ENCODE measurements at regions not wholly inside any gene's neighbourhood (a gene's known extent, or its start where the extent isn't known, plus 50 kb on each side); places are given as distances from the start of the nearest gene placed in this dataset.
A peak's percentile ranks its signal among the peaks of the same experiment; 100 is the strongest.

DNA sequence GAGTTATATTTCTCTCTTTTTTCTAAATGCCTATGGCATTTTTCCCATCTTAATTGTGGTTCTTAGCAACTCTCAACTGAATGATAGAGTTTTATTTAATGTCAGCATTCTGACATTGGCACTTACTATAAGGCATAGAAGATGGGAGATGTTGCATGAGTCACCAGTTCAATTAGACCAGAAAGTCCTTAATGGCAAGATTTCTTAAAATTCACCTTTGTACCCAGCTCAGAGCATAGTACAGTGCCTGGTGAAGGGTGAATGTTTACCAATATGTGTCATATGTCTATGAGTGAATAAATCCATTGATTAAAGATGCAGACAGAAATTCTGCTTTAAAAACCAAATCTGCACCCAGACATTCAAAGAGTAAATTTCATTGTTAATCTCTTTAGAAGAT is 526.9 kb downstream of the EFNB2 start:
- intact Hi-C loops (cut with DNase I), result no loop called here
- no peak for DNase-seq

DNA sequence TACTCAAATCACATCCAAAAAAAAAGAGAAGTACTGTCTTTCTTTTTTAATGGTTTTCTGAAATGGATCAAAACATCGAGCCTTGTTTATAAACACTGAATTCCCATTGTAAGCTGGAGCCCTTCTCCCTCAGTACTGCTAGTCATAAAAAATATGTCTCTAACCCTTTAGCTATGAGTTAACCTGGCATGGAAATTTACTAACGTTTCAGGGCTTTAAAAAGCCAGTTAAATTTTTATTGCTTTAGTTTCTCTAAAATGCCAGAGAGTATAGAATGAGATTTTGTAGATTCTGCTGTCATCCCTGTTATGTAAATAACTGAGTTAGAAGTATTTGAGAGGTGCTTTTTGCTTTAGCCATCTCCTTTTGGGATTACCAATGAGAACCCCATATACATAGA is 528.3 kb downstream of the EFNB2 start:
- intact Hi-C loops (cut with DNase I), result no loop called here
- DNase-seq, result no peak

DNA sequence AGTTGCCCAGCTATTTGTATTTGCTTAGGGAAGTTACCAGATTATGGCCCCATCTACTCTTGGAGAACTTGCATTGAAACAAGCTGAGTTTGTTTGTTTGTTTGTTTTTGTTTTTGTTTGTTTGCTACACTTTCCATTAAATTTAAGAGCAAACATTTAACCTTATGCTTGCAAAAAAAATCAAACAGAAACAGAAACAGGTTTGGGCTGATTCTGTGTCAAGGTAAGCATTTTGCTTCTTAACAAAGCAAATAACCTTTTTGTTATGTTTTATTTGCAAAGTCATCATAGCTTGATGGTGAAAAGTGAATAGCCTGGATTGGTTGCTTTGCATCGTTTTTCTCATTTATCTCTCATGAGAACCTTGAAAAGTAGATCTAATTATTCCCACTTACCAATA is 531.8 kb downstream of the EFNB2 start:
- no peak for DNase-seq

DNA sequence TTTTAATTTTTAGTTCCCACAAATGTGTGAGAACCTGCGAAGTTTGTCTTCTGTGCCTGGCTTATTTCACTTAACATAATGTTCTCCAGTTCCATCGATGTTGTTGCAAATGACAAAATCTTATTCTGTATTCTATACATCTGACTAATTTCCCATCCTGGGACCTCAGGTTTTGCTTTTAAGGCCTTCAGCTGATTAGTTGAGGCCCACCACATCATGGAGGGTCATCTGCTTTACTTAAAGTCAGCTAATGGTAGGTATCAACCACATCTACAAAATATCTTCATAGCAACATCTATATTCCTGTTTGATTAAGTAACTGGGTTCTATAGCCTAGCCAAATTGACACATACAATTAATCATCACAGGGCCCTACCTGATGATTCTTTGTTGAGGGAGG is 534.0 kb downstream of the EFNB2 start:
- intact Hi-C loops (cut with DNase I), result no loop called here
- DNase-seq, result no peak

More for the DNA sequence above, 531.8 kb downstream of the EFNB2 start:
- intact Hi-C loops (cut with DNase I), result no loop called here

DNA sequence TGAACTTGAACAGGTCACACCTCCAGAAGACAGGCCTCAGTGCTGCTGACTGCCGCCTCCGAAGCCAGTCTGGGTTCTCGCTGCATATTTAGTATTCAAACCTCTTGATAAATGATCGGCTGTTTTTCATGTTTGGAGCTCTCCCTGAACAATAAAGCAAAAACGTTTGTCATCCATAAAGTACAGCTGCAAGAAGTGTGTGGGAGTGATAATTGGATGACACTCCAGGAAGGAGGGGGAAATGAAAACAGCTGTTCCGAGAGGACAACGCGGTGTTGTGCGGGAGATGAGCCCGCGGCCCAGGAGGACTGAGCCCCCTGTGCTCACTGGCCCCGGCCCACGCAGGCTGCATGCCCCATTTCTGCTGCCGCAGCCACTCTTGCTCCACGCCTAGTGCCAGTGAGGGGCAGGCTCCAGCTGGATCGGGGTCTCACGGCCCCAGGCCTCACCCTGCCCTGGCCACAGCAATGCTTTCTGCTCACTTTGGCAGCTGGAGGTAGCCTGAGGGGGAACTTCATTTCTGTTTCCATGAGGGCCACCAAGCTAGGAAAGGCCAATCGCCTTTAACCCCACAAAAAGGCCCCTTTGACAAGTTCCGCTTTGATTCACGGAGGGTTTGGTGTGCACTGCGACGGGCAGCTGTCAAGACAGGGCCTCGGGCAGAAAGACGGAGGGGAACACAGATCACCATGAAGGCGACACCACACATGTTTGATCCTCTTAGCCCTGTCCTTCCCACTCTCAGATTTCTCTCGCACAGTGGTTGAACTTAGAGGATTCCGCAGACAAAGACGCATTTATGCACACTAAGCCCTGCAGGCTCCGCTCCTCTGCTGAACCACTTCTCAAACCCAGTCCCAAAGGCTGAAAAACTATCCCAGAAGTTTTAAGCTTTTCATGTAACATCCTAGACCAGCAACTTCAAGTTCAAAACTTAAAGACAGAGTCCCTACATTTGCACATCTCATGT is 537.6 kb downstream of the EFNB2 start:
- DNase-seq, result peak in 3 of 10 donors; percentile 63 to 77 (median 74)
- intact Hi-C loops (cut with DNase I), result no loop called here

DNA sequence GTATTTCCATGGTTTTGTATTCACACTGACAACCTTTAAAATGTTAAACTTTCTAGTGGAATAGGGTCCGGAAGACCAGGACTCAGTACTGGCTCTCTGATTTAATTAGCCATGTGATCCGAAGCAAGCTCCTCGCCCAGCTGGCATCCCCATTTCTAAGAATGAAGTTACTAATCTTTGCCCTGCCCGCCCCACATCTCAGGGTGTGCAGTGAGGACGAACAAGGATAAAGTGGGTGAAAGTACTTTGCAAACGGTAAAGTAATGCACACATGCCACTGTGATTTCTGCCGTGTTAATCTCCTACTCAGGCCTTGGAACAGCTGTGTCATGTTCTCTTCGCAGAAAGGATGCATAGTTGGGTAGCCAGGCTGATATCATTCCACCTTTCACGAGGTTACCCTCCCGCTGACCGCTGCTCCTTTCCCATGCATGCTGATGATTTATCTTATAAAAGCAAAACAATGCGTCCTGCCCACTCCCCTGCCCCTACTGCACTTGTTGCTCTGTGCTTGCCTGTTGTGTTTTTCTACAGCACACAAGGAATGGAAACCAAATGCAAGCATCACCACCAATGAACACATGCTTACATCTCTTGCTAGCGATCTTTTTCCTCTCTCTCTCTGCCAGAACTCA is 539.0 kb downstream of the EFNB2 start:
- intact Hi-C loops (cut with DNase I), result no loop called here

DNA sequence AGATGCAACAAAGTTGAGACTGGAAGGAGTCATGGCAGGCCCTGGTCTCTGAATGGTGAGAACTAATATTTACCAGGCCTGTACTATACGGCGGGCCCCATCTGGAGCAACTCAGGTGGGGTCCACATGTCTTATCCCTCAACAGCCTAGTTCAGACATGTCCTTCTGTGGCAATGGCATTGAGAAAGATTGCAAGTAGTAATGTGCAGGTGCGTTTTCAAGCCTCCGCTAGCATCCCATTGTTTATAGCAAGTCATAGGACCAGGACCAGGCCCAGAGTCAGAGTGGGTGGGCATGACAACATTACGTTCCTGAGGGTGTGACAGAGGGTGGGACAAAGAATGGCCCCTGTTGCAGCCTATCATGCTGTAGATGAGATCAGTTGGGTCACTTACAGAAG is 541.1 kb downstream of the EFNB2 start:
- intact Hi-C loops (cut with DNase I), result no loop called here
- no peak for DNase-seq

More for the DNA sequence above, 539.0 kb downstream of the EFNB2 start:
- no peak for DNase-seq

DNA sequence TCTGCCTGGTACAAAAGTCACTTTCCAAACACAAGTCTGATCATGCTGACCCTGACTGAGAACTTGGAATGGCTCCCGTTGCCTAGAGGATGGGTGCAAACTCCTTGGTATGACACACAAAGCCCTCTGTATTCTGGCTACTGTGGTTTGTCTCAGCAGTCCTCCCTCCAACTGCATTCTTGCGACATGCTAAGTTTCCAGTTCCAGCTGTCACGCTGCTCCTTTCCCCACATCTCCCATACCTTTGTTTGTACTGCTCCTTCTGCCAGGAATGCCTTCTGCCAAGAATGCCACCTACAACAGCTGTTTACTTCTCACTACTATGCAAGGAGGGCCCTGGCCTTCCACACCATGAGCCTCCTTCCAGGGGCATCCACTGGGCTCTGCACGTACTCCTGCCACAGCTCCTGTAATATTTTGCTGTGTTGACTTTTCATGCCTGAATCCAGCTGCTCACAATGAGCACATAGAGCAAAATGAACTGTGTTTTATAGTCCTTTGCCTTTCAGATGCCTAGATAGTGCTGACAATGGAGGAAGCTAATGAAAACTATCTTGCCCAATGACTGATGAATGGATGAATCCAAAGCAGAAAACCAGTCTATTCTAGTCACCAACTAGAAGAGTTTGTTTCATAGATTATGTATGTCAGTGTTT is 543.7 kb downstream of the EFNB2 start:
- no peak for DNase-seq
- intact Hi-C loops (cut with DNase I), result no loop called here

DNA sequence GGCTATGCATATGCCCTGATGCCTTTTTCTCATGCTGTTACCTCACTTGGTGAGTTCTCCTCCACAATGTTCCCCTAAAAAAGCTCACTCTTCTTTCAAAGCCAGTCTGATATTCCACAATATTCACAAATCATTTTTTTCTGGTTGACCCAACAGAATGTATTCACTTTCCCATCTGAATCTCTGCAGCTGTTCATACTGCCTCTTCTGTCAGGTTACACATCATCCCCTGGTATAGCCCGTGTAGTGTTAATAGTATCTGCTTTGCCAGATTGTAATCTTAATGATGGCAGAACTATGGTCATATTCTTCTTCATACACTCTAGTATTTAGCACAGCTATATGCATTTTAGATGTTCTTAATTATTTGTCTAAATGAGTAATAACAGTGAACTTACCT is 544.3 kb downstream of the EFNB2 start:
- DNase-seq, result no peak
- intact Hi-C loops (cut with DNase I), result no loop called here

DNA sequence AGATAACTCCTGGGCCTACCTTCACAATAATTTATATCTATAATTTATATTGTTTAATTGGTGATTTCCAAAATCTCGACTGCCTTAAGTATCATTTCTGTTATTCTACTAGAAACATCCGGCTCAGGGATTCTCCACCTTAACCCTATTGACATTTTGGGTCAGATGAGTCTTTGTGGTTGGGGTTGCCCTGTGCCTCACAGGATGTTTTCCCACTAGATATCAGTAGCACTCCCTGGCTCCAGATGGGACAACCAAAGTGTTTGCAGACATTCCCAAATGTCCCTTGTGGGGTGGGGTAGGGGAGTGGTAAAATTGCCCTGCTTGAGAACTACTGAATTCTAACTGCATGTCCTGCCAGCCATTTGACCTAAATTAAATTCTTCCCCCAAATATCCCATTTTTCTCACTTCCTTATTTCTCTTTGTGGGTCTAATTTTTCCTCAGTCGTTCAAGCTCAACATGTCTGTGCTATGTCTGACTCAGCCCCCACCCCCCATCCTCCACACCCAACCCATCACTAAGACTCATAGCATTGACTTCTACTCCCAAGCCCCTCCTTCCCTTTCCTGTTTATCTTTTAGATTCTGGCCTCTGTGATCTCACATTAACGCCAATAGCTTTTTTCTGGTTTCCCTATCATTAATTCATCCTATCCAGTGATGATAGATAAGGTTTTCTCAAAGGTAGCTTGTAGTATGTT is 545.1 kb downstream of the EFNB2 start:
- no peak for DNase-seq
- intact Hi-C loops (cut with DNase I), result no loop called here

DNA sequence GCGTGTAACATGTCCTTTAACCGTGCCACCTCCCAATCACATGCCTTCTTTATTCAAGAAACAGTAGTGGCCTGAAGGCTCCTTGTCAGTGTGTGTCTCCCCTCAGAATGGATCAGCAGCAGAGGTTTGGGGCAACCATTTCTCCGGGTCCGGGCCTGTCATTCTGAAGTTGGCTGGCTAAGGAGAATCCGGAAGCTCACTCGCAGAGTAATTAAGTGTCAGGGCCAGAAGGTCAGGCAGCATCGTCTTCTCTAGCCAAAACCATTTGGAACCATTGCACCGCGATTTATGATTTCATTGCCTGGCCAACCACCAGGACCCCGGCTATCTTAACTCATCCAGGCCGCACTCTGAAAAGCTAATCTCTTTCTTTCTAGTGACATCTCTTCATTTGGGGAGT is 550.8 kb downstream of the EFNB2 start:
- intact Hi-C loops (cut with DNase I), result no loop called here
- DNase-seq, result no peak

DNA sequence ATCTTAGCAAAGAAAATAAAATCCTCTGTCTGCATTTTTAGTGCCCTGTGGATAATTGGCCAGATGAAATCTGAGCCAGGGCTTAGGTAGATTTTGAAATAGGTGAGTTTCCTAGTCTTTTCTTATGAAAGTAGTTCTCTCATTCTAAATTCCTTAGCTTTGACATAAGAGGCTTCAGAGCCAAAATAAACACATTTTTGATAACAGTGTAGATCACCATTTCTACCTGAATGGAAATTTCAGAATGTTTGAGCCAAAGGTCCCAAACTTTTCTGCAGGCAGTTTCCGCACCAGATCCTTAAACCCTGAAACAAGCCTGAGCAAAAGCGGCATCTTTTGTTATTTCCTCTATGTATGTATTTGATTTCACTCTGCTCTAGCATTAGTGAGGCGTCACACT is 551.2 kb downstream of the EFNB2 start:
- no peak for DNase-seq
- intact Hi-C loops (cut with DNase I), result no loop called here

DNA sequence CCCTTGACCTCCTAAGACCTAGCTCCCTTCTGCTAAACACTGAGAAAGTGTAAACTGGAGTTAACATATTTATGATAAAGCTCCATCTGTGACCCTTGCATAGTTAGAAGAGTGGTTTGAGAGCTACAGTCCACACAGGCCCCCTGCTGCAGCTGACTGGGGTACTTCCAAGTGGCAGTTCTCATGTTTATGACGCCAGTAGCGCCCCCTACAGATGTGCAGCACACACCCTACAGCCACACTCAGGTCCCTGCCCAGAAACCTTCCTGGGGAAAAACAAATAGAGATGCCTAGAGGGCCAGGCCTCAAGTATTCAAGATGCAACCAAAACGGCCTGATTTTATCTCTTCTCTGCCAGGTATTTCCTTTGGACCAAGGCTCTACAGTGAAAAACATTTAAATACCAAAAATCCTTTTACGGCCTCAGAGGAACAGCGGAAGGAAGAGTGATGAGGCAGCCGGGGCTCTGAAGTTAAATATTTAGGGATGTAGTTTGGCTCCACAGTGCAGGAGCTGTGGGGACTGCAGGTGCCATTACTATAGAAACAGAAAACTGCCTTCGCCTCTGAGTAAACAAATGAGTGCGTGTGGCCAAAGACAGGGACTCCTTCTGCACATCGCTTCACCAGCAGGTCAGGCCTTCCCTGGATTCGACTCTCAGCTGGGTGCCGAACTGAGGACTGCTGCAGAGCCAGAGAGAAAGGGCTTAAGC is 553.1 kb downstream of the EFNB2 start:
- DNase-seq, result no peak

DNA sequence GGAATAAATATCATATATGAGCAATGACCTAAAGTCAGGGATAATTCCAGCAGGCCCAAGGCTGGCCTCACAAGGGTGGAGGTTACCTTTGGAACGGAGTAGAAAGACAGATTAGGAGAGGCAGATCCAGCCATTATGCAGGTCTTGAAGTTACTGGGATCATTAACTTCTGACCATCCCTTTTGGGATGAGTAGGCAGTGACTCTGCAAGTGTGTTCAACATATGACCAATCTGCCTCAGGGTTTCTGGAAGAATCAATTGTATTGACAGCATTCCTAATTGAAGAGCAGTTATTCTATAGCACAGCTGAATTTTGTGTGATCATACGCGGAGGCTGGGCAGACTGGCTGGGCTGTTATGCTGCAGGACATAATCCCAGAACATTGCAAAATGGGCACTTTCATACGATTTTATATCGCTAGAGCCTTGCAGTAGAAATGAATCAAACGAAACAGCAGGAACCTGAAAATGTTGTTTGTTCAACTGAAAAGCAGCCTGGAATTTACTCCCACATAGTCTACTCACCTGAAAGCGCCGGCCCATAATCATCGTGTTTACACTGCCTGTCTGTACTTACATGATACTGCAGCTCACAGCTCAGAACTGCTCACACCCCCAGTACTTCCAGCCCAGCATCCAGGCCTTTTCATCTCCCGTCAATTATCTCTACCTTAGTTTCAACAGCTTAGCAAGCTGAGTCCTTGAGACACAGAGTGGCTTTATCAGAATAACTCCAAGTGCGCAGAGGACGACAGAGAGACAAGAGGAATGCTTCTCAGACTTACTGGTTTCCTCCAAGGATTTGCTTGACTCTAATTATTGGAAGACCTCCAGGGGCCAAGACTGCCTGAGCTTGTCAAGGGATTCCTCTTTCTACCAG is 556.1 kb downstream of the EFNB2 start:
- no peak for DNase-seq
- intact Hi-C loops (cut with DNase I), result no loop called here

More for the DNA sequence above, 553.1 kb downstream of the EFNB2 start:
- intact Hi-C loops (cut with DNase I), result no loop called here

DNA sequence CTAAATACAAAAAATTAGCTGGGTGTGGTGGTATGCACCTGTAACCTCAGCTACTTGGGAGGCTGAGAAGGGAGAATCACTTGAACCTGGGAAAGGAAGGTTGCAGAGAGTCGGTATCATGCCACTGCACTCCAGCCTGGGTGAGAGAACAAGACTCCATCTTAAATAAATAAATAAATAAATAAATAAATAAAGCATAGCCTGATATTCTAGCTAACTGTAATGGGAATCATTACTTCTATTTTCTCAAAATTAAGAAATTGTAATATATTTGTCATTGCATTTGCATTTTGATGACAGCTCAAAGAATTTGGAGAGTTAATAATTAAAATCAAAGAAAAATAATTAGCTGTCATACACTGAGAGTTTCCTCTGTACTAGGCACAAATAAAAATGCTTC is 561.1 kb downstream of the EFNB2 start:
- intact Hi-C loops (cut with DNase I), result no loop called here
- DNase-seq, result no peak

DNA sequence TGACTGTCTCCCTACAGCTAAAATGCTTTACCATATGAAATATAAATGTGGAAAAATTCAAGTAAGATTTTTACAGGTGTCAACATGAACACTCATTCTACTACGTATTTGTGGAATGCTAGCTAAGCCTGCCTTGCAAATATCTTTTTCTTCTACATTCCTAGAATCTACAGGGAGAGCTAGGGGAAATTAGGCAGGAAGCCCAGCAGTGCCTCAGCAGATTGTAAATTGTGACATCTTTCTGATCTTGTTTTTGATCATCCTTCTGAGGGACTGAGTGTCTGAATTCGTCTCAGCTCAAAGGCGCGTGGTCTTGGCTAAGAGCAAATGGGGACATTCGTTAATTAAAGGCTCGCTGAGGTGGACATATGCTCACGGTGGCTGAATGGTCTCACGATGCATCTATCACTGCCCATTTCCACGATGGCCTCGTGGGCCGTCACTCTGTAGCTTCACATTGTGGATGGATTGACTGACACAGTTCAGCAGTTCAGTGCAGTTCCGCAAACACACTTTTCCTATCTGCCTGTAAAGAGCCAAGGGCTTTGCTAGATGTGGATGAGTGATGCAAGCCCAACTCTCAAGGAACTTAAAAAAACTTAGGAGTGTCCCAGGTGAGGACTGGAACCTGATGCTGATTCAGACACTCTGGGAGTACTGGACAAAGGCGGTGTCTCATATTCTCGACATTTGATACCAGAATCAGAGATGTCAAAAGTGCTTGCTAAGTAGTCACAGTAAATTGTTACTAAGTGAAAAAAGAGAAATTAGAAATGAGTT is 562.5 kb downstream of the EFNB2 start:
- no peak for DNase-seq
- intact Hi-C loops (cut with DNase I), result no loop called here

DNA sequence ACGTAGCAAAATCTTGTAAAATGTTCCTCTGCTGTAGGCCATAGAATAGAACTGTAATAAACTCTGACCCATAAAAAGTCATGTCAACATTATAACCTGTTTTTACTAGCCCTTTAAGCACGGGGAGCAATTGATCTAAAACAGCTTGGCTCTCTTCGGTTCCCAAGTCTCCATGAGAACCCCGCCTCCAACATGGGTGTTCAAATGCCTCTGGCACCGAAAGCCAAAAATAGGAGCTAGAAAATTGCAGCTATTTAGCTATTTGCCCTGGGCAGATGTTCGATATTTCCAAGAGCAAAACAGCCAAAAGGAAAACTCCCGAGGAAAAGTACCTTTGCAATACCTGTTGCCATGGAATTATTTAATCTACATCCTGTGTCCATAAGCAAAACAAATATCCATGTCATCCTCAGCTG is 563.1 kb downstream of the EFNB2 start:
- no peak for DNase-seq
- intact Hi-C loops (cut with DNase I), result no loop called here

DNA sequence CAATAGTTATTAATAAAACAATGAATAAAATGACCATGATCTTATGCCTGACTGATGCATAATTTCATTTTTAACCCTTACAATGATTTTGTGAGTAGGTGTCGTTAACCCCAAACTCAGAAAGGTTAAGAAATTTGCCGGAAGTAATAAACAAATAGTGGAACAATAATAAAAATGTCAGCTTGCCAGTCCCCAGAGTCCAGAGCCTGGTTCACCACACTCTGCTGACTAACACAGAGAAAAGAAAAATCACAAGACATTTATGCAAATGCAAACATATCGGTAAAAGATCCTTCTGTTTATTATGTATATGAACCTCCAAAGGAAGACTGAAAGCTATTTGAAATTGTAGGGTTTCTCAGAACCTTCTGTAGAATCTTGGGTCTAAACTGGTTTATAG is 563.7 kb downstream of the EFNB2 start:
- DNase-seq, result no peak
- intact Hi-C loops (cut with DNase I), result no loop called here

Measured in posterior cingulate gyrus (tissue), 11 donors.